GM23248 (cell line): ENCODE measurements at regions not wholly inside any gene's neighbourhood (a gene's known extent, or its start where the extent isn't known, plus 50 kb on each side); places are given as distances from the start of the nearest gene placed in this dataset.

ENCODE experiments used
- EZH2 ChIP-seq: fragments of 200-600 bp; sonication (generic); IDR thresholded peaks from 2 replicates; pipeline ENCODE4 v1.6.1; 2018; ENCODE audit warnings: antibody characterized with exemption, mild to moderate bottlenecking; ENCODE audit not compliant: insufficient read depth, poor library complexity, severe bottlenecking
- EZH2phosphoT487 ChIP-seq: fragments of 200-600 bp; sonication (generic); IDR thresholded peaks from 2 replicates; pipeline ENCODE4 v1.6.1; 2018; ENCODE audit warnings: antibody characterized with exemption, moderate library complexity, mild to moderate bottlenecking, low read depth; ENCODE audit not compliant: insufficient read depth

- TF ChIP-seq EZH2 (no peak), EZH2phosphoT487 (no peak)
Observed at GRCh38 chr1:5272325-5272724, 617.9 kb downstream of the AJAP1 start.
